DND-41 (cell line): ENCODE measurements at regions not wholly inside any gene's neighbourhood (a gene's known extent, or its start where the extent isn't known, plus 50 kb on each side); places are given as distances from the start of the nearest gene placed in this dataset.

Source experiments
- ATAC-seq: fragments of 200-7000 bp; cut with Tn5 transposase; 3 replicates; pipeline ENCODE4 v1.9.1; 2021; ENCODE audit warnings: low read depth; ENCODE audit not compliant: insufficient read depth
- DNase-seq: peaks from one replicate; pipeline ENCODE4 v3.0.0-alpha.2; 2020
- H2AFZ ChIP-seq: 2 replicates; pipeline ENCODE4 v1.6.0; 2012; ENCODE audit warnings: low read depth, low read length
- H3K27ac ChIP-seq: 2 replicates; pipeline ENCODE4 v1.5.1; 2012; ENCODE audit warnings: low read length, inconsistent platforms
- H3K27me3 ChIP-seq: fragments of 200-600 bp; sonication (generic); 2 replicates; pipeline ENCODE4 v1.6.0; 2012; ENCODE audit warnings: low read length, mild to moderate bottlenecking, inconsistent platforms; ENCODE audit not compliant: insufficient read depth, poor library complexity
- H3K36me3 ChIP-seq: 2 replicates; pipeline ENCODE4 v1.5.1; 2012; ENCODE audit warnings: low read length, inconsistent platforms; ENCODE audit not compliant: insufficient read depth
- H3K4me1 ChIP-seq: 2 replicates; pipeline ENCODE4 v1.5.1; 2012; ENCODE audit warnings: mild to moderate bottlenecking, low read length; ENCODE audit not compliant: insufficient read depth
- H3K4me2 ChIP-seq: 2 replicates; pipeline ENCODE4 v1.6.0; 2012; ENCODE audit warnings: mild to moderate bottlenecking, moderate library complexity, low read length, inconsistent platforms; ENCODE audit not compliant: insufficient read depth
- H3K4me3 ChIP-seq, 2 experiments: fragments of 200-600 bp in 1 of 2; shearing (Covaris generic) in 1 of 2; 2 replicates each; pipeline ENCODE4 v1.5.1; 2012 to 2016; ENCODE audit warnings: inconsistent platforms in 2 of 2, low read length in 2 of 2, mild to moderate bottlenecking in 2 of 2, low read depth in 1 of 2, moderate library complexity in 1 of 2
- H3K79me2 ChIP-seq: 2 replicates; pipeline ENCODE4 v1.6.0; 2012; ENCODE audit warnings: low read length, inconsistent platforms; ENCODE audit not compliant: insufficient read depth
- H3K9ac ChIP-seq: 2 replicates; pipeline ENCODE4 v1.6.0; 2012; ENCODE audit warnings: low read depth, mild to moderate bottlenecking, inconsistent platforms, low read length, moderate library complexity
- H3K9me3 ChIP-seq: 2 replicates; pipeline ENCODE4 v1.5.1; 2012; ENCODE audit warnings: low read length, moderate library complexity, mild to moderate bottlenecking, inconsistent platforms; ENCODE audit not compliant: insufficient read depth, severe bottlenecking
- H4K20me1 ChIP-seq: 2 replicates; pipeline ENCODE4 v1.6.0; 2012; ENCODE audit warnings: low read length; ENCODE audit not compliant: insufficient read depth
- CTCF ChIP-seq: IDR thresholded peaks from 2 replicates; pipeline ENCODE4 v1.5.1; 2012; ENCODE audit warnings: borderline replicate concordance, low read length, moderate library complexity, mild to moderate bottlenecking; ENCODE audit not compliant: poor library complexity, severe bottlenecking; ENCODE audit errors: extremely low read depth
- EZH2 ChIP-seq: IDR thresholded peaks from 3 replicates; pipeline ENCODE4 v1.6.1; 2012; ENCODE audit warnings: borderline replicate concordance, low read depth, mild to moderate bottlenecking, moderate library complexity, low read length, inconsistent platforms; ENCODE audit not compliant: severe bottlenecking

GRCh38 chr10:10609379-10609955 lies 408.2 kb upstream of the CELF2 start:
- no peak for DNase-seq
- no peak overlapping the region for H3K9ac ChIP-seq
- H3K27ac ChIP-seq = no peak overlapping the region
- no peaks in the 10 kb centered on the region for H3K9me3 ChIP-seq
- H3K27me3 ChIP-seq = no peaks in the 10 kb centered on the region
- H3K79me2 ChIP-seq = no peaks in the 10 kb centered on the region
- TF ChIP-seq CTCF = no peak
- no peak for TF ChIP-seq EZH2
- H3K4me3 ChIP-seq = no peak overlapping the region
- H3K4me1 ChIP-seq = no peaks in the 10 kb centered on the region
- no peak overlapping the region for H3K4me2 ChIP-seq
- no peaks in the 10 kb centered on the region for H4K20me1 ChIP-seq
- no peaks in the 10 kb centered on the region for H3K36me3 ChIP-seq
- no peak overlapping the region for H2AFZ ChIP-seq
- ATAC-seq = no peak

- H3K36me3 ChIP-seq = no peaks in the 10 kb centered on the region
These were observed 407.5 kb upstream of the CELF2 start for GRCh38 chr10:10610171-10610570.

GRCh38 chr10:10612151-10612550 lies 405.5 kb upstream of the CELF2 start:
- TF ChIP-seq CTCF (no peak), EZH2 (no peak)
- Histone ChIP-seq H3K36me3 (no peaks in the 10 kb centered on the region), H3K4me1 (no peaks in the 10 kb centered on the region), H3K27ac (no peak overlapping the region), H3K9ac (no peak overlapping the region), H3K79me2 (no peaks in the 10 kb centered on the region), H3K9me3 (no peaks in the 10 kb centered on the region), H4K20me1 (no peaks in the 10 kb centered on the region), H2AFZ (no peak overlapping the region), H3K4me3 (no peak overlapping the region), H3K4me2 (no peak overlapping the region), H3K27me3 (no peaks in the 10 kb centered on the region)
- ATAC-seq (no peak), DNase-seq (no peak)

More at GRCh38 chr10:10610171-10610570, 407.5 kb upstream of the CELF2 start:
- ATAC-seq = no peak
- H3K27ac ChIP-seq = no peak overlapping the region
- H3K9ac ChIP-seq = no peak overlapping the region
- H3K79me2 ChIP-seq = no peaks in the 10 kb centered on the region
- H3K27me3 ChIP-seq = no peaks in the 10 kb centered on the region
- H2AFZ ChIP-seq = no peak overlapping the region
- H4K20me1 ChIP-seq = no peaks in the 10 kb centered on the region
- H3K9me3 ChIP-seq = no peaks in the 10 kb centered on the region
- DNase-seq = no peak
- H3K4me1 ChIP-seq = no peaks in the 10 kb centered on the region
- TF ChIP-seq CTCF = no peak
- TF ChIP-seq EZH2 = no peak
- no peak overlapping the region for H3K4me3 ChIP-seq
- no peak overlapping the region for H3K4me2 ChIP-seq

- H3K79me2 ChIP-seq = no peaks in the 10 kb centered on the region
- no peaks in the 10 kb centered on the region for H3K4me1 ChIP-seq
- H3K27me3 ChIP-seq = no peaks in the 10 kb centered on the region
- no peaks in the 10 kb centered on the region for H3K36me3 ChIP-seq
- H3K4me2 ChIP-seq = no peak overlapping the region
- H4K20me1 ChIP-seq = no peaks in the 10 kb centered on the region
- H3K27ac ChIP-seq = no peak overlapping the region
- peaks cover 2% of the 10 kb centered on the region for H3K9me3 ChIP-seq
- no peak overlapping the region for H2AFZ ChIP-seq
- DNase-seq (no peak), ATAC-seq (no peak)
- H3K9ac ChIP-seq = no peak overlapping the region
- no peak for TF ChIP-seq CTCF
- TF ChIP-seq EZH2 = no peak
- no peak overlapping the region for H3K4me3 ChIP-seq
These were observed 403.9 kb upstream of the CELF2 start for GRCh38 chr10:10613656-10614244.
